Epithelial cell of proximal tubule (primary cell): ENCODE measurements at regions not wholly inside any gene's neighbourhood (a gene's known extent, or its start where the extent isn't known, plus 50 kb on each side); places are given as distances from the start of the nearest gene placed in this dataset.
"Not testable (repeated sequence)": the region's sequence is repeated elsewhere in the genome, so short reads cannot be mapped to it uniquely, and the experiment has no call there.

Experiments
- DNase-seq: peaks from one replicate; pipeline ENCODE4 v3.0.0-alpha.2; 2011; ENCODE audit warnings: low read depth
- H3K4me3 ChIP-seq: 2 replicates; pipeline ENCODE4 v1.5.1; 2011; ENCODE audit warnings: low read depth, mild to moderate bottlenecking, low read length
- TF ChIP-seq, protein P1 (sequence below): conservative IDR thresholded peaks from 2 replicates; pipeline ENCODE4 v1.5.1; 2012; ENCODE audit warnings: low read depth, mild to moderate bottlenecking, low read length

DNA sequence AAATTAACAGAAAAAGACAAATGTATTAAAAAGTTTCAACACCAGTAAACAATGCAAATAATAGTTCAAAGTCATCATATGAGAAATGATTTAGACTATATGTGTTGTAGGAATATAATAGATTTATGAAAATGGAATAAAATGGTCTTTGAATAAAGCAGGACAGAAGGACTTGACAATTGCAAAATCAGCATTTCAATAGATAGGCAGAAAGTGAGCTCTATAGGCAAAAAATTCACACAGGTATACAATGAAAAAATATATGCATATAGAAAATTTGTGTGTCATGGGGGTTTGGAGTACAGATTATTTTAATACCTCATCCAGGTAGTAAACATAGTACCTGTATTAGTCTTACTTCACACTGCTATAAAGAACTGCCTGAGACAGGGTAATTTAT, 571.1 kb upstream of the EYS start:
- H3K4me3 ChIP-seq, result no peak overlapping the region
- TF ChIP-seq, protein P1, sequence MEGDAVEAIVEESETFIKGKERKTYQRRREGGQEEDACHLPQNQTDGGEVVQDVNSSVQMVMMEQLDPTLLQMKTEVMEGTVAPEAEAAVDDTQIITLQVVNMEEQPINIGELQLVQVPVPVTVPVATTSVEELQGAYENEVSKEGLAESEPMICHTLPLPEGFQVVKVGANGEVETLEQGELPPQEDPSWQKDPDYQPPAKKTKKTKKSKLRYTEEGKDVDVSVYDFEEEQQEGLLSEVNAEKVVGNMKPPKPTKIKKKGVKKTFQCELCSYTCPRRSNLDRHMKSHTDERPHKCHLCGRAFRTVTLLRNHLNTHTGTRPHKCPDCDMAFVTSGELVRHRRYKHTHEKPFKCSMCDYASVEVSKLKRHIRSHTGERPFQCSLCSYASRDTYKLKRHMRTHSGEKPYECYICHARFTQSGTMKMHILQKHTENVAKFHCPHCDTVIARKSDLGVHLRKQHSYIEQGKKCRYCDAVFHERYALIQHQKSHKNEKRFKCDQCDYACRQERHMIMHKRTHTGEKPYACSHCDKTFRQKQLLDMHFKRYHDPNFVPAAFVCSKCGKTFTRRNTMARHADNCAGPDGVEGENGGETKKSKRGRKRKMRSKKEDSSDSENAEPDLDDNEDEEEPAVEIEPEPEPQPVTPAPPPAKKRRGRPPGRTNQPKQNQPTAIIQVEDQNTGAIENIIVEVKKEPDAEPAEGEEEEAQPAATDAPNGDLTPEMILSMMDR, result no peak
- no peak for DNase-seq

DNA sequence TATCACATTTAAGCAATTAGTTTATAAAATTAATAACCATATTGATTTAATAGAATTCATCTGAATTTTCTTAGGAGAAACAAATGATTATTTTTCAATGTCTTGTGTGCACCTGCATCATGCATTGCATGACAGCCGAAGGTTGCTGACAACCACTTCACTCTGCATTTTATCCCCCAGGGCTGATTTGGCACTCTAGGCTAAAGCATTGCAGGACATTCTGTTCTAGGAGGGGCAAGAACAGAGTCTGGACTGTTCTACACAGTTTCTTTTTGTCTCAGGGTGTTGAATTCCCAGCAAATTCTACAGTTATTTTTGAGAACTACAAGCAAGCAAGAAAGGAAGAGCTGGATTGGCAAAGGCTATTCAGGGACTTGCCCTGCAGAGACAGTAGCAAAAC, 570.4 kb upstream of the EYS start:
- no peak overlapping the region for H3K4me3 ChIP-seq
- TF ChIP-seq, protein P1, result no peak
- no peak for DNase-seq

DNA sequence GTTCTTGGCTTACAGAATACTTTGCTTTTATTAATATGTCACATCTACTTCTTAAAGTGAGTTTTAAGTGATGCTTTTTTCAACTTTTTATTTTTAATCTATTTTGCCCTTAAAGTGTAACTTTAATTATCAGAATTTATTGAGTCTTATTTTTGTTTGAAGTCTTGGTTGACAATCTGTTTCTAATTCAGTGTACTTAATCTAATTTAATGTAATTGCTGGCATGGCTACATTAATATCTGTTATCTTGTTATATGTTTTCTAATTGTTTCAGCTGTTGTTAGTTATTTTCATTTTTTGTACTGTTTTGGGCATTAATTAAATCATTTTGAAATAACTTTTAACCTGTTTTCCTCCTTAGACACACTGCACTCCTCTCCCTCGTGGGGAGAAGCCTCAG, 558.7 kb upstream of the EYS start:
- no peak overlapping the region for H3K4me3 ChIP-seq
- TF ChIP-seq, protein P1, result no peak
- no peak for DNase-seq

DNA sequence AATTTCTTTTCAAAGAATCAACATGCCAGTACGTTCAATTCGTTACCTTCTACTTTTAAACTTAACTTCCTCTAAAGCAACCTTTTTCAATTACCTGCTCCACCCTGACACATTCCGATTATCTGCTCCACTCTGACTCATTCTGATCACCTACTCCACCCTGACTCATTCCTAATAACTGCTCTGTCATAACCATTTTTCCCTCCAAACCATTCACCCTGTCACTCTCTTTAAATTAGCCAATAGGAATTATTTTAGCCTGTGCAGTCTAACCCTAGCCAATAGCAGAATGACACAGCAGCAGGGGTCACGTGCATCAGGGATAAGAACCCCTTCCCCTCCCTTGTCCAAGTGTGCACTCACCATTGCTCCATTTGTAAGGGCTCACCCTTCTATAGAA, 557.4 kb upstream of the EYS start:
- TF ChIP-seq, protein P1, result no peak
- no peak for DNase-seq
- no peak overlapping the region for H3K4me3 ChIP-seq

DNA sequence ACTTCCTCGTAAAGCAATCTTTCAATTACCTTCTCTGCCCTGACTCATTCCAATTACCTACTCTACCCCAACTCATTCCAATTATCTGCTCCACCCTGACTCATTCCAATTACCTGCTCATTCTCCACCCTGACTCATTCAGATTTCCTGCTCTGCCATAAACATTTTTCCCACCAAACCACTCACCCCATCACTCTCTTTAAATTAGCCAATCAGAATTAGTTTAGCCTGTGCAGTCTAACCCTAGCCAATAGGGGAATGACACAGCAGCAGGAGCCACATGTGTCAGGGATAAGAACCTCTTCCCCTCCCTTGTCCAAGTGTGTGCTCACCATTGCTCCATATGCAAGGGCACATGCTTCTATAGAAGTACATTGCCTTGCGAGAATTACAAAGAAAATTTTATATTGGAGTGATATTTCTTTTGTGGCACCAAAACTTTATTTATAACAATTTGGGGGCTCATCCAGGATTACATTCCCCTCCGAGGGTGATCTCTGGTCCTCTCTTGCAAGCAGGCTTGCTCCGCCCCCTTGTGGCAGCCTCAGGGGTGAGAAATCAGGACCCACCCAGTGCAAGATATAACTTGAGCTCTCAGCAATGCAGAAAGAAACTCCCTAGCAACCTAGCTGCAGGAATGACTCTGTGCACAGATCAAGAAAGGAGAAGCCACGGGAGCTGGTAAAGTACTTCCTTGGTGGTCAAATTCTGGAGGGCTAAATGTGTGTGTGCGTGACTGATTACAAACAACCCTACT, 551.9 kb upstream of the EYS start:
- DNase-seq, H3K4me3 ChIP-seq: not testable (repeated sequence)

DNA sequence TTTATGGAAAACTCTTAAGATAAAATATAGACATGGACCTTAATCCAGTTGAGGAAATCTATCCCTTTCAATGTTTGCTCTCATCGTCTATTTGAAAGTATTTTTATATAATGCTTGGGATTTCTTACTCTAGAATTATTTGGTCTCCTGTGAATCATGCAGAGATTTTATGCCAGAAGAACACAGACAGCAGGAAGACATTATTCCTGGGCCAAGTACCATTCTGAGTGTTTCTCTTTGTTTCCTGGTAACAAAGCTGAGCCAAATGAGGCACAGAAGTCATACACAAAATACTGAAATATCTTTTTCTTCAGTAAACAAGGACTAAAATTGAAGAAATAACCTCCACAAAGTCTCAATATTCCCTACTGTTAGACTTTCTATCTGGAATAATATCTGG, 538.2 kb upstream of the EYS start:
- no peak overlapping the region for H3K4me3 ChIP-seq
- TF ChIP-seq, protein P1, result no peak
- no peak for DNase-seq

DNA sequence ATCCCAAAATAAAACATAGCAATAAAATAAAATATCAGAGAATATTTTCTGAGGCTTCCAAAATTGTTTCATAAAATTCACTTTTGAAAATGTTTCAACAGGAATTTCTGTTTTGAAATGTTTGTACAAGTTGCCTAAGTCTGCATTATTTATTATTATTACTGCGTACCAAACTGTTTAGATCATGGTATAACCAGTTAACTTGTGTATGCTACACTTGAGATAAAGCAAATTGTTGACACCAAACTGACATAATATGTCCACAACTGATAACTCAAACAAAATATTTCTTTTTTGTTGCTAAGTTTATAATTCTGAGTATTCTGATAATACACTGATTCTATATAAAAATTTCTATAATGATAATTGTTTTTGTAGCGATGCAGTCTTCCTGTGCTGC, 531.8 kb upstream of the EYS start:
- no peak for DNase-seq
- H3K4me3 ChIP-seq, result no peak overlapping the region
- TF ChIP-seq, protein P1, result no peak
